ENCODE measurements at regions not wholly inside any gene's neighbourhood (a gene's known extent, or its start where the extent isn't known, plus 50 kb on each side); places are given as distances from the start of the nearest gene placed in this dataset.
A peak's percentile ranks its signal among the peaks of the same experiment; 100 is the strongest.
"Not testable (repeated sequence)": the region's sequence is repeated elsewhere in the genome, so short reads cannot be mapped to it uniquely, and the experiment has no call there.

GRCh38 chr5:155512329-155512728 is 498.8 kb downstream of the KIF4B start:
- H3K27me3 Mint-ChIP-seq, result no peaks in the 10 kb centered on the region
- H3K4me3 Mint-ChIP-seq, result no peak overlapping the region
- no peak for DNase-seq
- H3K27ac Mint-ChIP-seq, result no peak overlapping the region
- no peaks in the 10 kb centered on the region for H3K9me3 Mint-ChIP-seq
- no peaks in the 10 kb centered on the region for H3K4me1 Mint-ChIP-seq
- ATAC-seq, result no peak

DNA sequence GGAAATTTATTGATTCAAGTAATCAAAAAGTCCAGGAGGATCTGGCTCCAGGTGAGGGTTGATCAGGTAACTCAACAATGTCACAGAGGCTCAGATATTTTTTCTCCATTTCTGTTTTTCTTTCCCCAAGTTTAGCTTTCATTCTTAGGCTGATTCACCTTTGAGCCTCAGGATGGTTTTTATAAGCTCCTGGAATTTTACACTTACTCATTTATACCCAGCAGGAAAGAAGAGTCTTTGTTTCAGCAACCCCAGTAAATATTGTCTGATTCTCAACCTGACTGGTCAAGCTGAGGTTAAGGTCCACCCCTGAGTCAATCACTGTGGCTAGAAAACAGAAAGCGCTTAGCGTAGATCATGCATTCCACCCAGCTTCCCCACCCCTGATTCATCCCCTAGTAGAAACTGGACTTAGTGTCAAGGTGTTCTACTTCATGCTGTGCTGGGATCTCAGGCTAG is 500.6 kb downstream of the KIF4B start:
- Mint-ChIP-seq H3K27me3 (no peaks in the 10 kb centered on the region), H3K27ac (no peak overlapping the region), H3K9me3 (no peaks in the 10 kb centered on the region), H3K4me1 (no peaks in the 10 kb centered on the region), H3K4me3 (no peak overlapping the region)
- DNase-seq (no peak), ATAC-seq (no peak)

DNA sequence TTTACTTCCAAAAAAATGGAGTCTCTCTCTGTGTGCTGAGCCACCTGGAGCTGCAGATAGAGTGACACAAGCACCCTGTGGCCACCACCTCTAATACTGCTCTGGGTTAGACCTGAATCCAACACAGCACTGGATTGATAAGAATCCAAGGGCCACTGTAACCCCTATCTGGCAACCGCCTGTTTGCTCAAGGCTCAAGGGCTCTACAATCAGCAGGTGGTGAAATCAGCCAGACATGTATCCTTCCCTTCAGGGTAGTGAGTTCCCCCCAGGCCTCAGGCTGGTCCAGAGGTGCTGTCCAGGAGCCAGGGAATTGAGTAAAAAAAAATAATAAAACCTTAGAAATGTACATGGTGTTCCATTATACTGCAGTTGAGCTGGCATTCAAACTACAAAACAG is 509.0 kb downstream of the KIF4B start:
- DNase-seq, result no peak
- ATAC-seq, result no peak
- H3K27ac Mint-ChIP-seq, result no peak overlapping the region
- H3K4me3 Mint-ChIP-seq, result no peak overlapping the region
- no peaks in the 10 kb centered on the region for H3K27me3 Mint-ChIP-seq
- H3K4me1 Mint-ChIP-seq, result no peaks in the 10 kb centered on the region
- no peaks in the 10 kb centered on the region for H3K9me3 Mint-ChIP-seq

DNA sequence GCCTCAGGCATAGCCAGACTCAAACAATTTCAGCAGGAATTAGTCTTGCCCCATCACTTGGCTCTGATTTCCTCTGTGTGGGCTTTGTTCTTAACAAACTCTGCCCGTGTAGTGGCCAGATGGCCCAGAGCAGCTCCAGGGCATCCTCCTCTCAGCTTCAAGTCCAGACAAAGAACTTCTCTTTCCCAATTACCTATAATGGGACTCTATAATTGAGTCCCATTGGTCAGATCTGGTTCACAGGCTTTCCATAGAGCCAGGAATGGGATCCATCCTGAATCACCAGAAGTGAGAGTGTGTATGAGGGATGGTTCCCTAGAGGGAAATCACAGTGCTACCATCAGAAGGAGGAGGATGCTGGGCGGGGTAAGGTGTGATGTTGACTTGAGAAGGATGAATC is 515.8 kb downstream of the KIF4B start:
- no peak overlapping the region for H3K27ac Mint-ChIP-seq
- H3K27me3 Mint-ChIP-seq, result peaks cover 7% of the 10 kb centered on the region
- H3K4me1 Mint-ChIP-seq, result no peaks in the 10 kb centered on the region
- no peak overlapping the region for H3K4me3 Mint-ChIP-seq
- no peaks in the 10 kb centered on the region for H3K9me3 Mint-ChIP-seq
- no peak for ATAC-seq
- no peak for DNase-seq

DNA sequence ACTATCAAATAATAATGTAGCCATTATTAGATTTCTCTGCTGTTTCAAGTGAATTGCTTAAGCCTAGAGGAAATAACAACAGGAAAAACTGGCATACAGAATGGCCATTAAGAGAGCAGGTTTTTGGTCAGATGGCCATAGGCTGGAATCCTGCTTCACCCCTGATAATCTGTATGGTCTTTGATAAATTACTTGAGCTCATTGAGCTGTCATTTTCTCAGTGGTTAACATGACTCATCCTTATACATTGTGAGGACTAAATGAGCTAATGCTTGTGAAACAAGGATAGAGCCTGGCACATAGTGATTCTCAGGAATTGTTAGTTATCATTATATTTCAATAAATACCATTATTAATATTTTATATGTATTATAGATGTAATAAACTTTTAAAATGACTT is 516.5 kb downstream of the KIF4B start:
- Mint-ChIP-seq H3K4me3 (no peak overlapping the region), H3K27ac (no peak overlapping the region), H3K4me1 (no peaks in the 10 kb centered on the region), H3K27me3 (peaks cover 7% of the 10 kb centered on the region), H3K9me3 (no peaks in the 10 kb centered on the region)
- no peak for ATAC-seq
- no peak for DNase-seq

DNA sequence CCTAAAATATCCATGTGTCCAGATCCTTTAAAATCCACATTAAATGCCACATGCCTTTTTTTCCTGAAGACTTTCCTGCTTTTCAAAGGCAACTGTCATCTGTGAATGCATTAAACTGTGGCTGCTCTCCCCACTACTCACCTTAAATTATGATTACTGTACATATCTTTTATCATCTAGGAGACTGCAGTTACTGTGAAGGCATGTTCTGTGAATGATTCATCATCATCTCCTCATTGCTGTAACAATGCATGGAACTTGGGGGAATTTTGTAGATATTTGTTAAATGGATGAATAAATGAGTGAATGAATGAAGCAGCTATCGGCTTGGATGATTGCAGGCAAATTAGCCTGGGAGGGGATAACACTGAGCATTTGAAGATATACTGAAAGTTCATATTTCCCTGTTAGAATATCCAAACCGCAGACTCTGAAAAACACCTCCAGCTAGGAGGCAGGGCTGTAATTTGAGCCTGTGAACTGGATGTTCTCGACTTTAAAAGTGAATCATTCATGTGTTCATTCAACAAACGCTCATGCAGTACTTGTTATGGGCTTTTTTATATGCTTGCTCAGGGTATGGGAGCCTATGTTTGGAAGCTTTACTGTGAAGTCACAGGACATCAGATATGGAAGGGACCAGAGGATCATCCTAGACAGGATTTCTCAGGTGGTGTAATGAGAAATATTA is 519.2 kb downstream of the KIF4B start:
- DNase-seq (no peak), ATAC-seq (no peak)
- Mint-ChIP-seq H3K4me1 (no peaks in the 10 kb centered on the region), H3K4me3 (no peak overlapping the region), H3K27ac (no peak overlapping the region), H3K9me3 (no peaks in the 10 kb centered on the region), H3K27me3 (peaks cover 7% of the 10 kb centered on the region)

- H3K9me3 Mint-ChIP-seq, result no peaks in the 10 kb centered on the region
- H3K4me1 Mint-ChIP-seq, result no peaks in the 10 kb centered on the region
- no peak overlapping the region for H3K27ac Mint-ChIP-seq
- ATAC-seq, result no peak
- no peak overlapping the region for H3K4me3 Mint-ChIP-seq
- H3K27me3 Mint-ChIP-seq, result no peaks in the 10 kb centered on the region
- DNase-seq, result no peak
These were observed 526.5 kb downstream of the KIF4B start for GRCh38 chr5:155540000-155540595.

DNA sequence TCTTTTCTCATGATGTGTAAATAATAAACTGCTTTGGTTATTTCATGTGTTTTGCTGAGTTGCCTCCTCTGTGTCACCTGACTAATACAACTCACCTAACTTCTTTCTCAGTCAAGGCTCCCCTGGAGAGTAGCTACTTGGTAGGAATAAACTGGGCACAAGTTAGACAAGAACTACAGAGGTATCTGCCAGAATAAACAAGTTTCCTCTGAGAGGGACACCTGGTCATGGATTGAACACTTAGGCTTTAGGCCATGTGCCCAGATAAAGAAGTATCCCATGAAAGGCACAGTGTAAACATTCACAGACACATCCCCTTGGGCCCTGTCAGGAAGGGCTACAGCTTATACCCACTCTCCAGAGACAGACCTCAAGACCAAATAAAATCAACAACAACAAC is 532.5 kb downstream of the KIF4B start:
- no peaks in the 10 kb centered on the region for H3K4me1 Mint-ChIP-seq
- H3K4me3 Mint-ChIP-seq, result no peak overlapping the region

GRCh38 chr5:155554500-155554899 is 540.9 kb downstream of the KIF4B start:
- DNase-seq, result no peak
- H3K9me3 Mint-ChIP-seq, result peaks cover 10 to 16% of the 10 kb centered on the region in 2 donors
- H3K27me3 Mint-ChIP-seq, result peaks cover 16% of the 10 kb centered on the region
- no peaks in the 10 kb centered on the region for H3K4me1 Mint-ChIP-seq
- no peak overlapping the region for H3K27ac Mint-ChIP-seq
- ATAC-seq, result no peak
- H3K4me3 Mint-ChIP-seq, result no peak overlapping the region

More for the DNA sequence above, 532.5 kb downstream of the KIF4B start:
- no peak for DNase-seq
- peaks cover 10 to 11% of the 10 kb centered on the region in 2 donors for H3K9me3 Mint-ChIP-seq
- ATAC-seq, result no peak
- no peak overlapping the region for H3K27ac Mint-ChIP-seq
- no peaks in the 10 kb centered on the region for H3K27me3 Mint-ChIP-seq

DNA sequence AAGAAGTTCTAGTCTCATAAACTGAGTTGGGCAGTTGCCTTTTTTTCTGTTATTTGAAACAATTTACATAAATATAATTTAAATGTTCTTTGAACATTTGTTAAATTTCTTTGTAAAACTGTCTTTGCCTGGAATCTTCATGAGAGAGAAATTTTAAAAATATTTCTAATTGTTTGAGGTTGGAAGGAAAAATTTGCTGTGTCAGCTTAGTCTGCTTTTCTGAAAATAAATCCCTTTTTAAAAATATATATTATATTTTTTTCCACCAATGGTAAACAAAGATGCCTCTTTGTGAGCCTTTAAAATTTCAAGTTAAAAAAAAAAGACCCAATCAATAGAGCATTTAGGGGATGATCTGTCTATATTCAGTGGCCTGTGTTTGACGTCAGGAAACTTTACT is 542.7 kb downstream of the KIF4B start:
- H3K27me3 Mint-ChIP-seq, result peaks cover 16% of the 10 kb centered on the region

GRCh38 chr5:155556700-155557099 is 543.1 kb downstream of the KIF4B start:
- H3K4me3 Mint-ChIP-seq, result no peak overlapping the region
- H3K27ac Mint-ChIP-seq, result no peak overlapping the region
- ATAC-seq (no peak), DNase-seq (no peak)
- H3K4me1 Mint-ChIP-seq, result no peaks in the 10 kb centered on the region
- peaks cover 16% of the 10 kb centered on the region for H3K27me3 Mint-ChIP-seq
- H3K9me3 Mint-ChIP-seq, result peaks cover 0 to 6% of the 10 kb centered on the region in 2 donors

More for the DNA sequence above, 542.7 kb downstream of the KIF4B start:
- DNase-seq (no peak), ATAC-seq (no peak)
- H3K4me1 Mint-ChIP-seq, result no peaks in the 10 kb centered on the region
- peaks cover 0 to 6% of the 10 kb centered on the region in 2 donors for H3K9me3 Mint-ChIP-seq
- H3K27ac Mint-ChIP-seq, result no peak overlapping the region
- no peak overlapping the region for H3K4me3 Mint-ChIP-seq

DNA sequence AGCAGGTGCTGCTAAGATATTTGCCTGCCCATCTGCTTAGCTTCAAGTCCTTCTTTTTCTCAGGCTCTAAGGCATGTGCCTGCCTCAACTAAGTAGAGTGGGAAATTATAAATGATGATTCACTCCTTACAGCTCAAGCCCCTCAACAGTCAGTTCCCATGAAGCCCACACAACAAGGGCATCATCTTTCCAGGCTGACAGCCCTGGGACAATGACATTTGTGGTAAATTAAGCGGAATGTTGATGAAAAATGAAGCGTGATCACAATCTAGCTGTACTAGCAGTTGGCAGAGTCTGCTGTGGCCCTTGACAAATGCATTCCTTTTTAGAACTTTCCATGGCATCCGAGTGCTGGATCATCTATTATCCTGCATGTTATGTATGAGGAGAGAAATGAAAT is 548.6 kb downstream of the KIF4B start:
- Mint-ChIP-seq H3K27me3 (peaks cover 16% of the 10 kb centered on the region), H3K4me3 (no peak overlapping the region), H3K4me1 (no peaks in the 10 kb centered on the region), H3K9me3 (peaks cover 0 to 14% of the 10 kb centered on the region in 2 donors), H3K27ac (no peak overlapping the region)
- ATAC-seq (no peak), DNase-seq (no peak)

DNA sequence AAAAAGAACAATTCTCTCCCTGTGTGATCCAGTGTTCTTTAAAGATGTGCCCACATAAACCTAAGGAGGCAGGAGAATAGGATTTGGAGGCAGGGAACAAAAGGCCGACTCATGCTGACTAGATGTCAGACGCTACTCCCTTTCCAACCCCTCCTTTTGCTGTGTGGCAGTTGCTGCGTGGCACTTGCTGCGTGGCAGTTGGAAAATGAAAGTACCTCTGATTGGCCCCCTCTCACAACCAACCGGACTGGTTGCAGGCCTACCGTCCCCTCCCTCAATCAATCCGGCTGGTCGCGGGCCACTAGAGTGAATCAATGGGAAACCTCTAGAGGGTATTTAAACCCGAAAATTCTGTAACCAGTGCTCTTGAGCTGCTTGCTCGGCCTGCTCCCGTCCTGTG is 551.0 kb downstream of the KIF4B start:
- Mint-ChIP-seq H3K4me3 (no peak overlapping the region), H3K27me3 (no peaks in the 10 kb centered on the region), H3K27ac (no peak overlapping the region), H3K4me1 (no peaks in the 10 kb centered on the region), H3K9me3 (peaks cover 4 to 14% of the 10 kb centered on the region in 2 donors)
- no peak for ATAC-seq
- no peak for DNase-seq

DNA sequence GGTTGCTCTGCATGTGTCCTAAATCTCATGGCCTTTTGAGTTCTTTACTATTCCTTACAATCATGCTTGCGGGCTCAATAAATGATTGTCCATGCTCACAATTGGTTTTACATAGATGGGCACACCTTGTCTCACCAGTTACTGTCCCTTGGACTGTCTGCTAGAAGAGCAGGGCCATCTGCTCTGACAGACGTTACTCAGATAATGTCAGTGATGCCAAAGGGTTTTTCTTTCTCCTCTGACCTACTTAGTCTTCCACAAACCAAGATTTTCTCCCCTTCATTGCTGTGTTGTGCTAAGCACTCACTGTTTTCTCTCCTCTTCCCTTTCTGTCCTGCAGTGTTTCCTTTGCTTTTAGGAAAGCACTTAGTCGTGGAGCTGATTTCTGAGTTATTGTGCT is 562.3 kb downstream of the KIF4B start:
- ATAC-seq, result no peak
- no peaks in the 10 kb centered on the region for H3K4me1 Mint-ChIP-seq
- H3K9me3 Mint-ChIP-seq, result peaks cover 0 to 12% of the 10 kb centered on the region in 2 donors
- peaks cover 6% of the 10 kb centered on the region for H3K27me3 Mint-ChIP-seq
- no peak for DNase-seq
- H3K27ac Mint-ChIP-seq, result peak overlapping the region in 1 of 2 donors; percentile 4
- H3K4me3 Mint-ChIP-seq, result no peak overlapping the region

DNA sequence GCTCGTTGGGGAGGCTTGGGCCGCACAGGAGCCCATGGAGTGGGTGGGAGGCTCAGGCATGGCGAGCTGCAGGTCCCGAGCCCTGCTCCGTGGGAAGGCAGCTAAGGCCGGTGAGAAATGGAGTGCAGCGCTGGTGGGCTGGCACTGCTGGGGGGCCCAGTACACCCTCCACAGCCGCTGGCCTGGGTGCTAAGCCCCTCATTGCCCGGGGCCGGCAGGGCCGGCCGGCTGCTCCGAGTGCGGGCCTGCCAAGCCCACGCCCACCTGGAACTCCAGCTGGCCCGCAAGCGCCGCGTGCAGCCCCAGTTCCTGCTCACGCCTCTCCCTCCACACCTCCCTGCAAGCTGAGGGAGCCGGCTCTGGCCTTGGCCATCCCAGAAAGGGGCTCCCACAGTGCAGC is 573.3 kb downstream of the KIF4B start:
- not testable (repeated sequence) for DNase-seq, H3K4me1 Mint-ChIP-seq, H3K27ac Mint-ChIP-seq, ATAC-seq, H3K9me3 Mint-ChIP-seq, H3K4me3 Mint-ChIP-seq, H3K27me3 Mint-ChIP-seq

DNA sequence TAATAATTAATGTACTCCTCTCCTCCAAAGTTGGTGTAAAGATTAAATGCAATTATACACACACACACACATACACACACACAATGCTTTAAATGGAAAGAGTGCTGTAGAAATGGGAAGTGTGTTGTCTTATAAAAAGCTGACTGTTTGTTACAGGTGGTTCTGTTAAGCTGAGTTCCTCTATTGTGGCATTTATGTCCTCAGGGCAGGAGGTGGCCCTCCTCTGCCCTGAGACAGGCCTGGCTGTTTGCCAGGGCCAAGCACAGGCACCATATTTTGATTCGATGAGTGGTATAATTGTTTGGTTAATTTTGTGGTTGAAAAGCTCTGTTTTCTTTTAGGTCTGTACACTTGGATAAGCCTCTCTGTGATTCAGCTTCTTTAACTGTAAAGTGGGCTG is 573.9 kb downstream of the KIF4B start:
- ATAC-seq (no peak), DNase-seq (no peak)
- H3K9me3 Mint-ChIP-seq, result no peaks in the 10 kb centered on the region
- no peaks in the 10 kb centered on the region for H3K4me1 Mint-ChIP-seq
- H3K27me3 Mint-ChIP-seq, result peaks cover 7% of the 10 kb centered on the region
- no peak overlapping the region for H3K4me3 Mint-ChIP-seq
- no peak overlapping the region for H3K27ac Mint-ChIP-seq

GRCh38 chr5:155591273-155591672 is 577.7 kb downstream of the KIF4B start:
- DNase-seq, result no peak
- H3K4me1 Mint-ChIP-seq, result no peaks in the 10 kb centered on the region
- no peak overlapping the region for H3K27ac Mint-ChIP-seq
- peaks cover 14% of the 10 kb centered on the region for H3K27me3 Mint-ChIP-seq
- no peak for ATAC-seq
- H3K9me3 Mint-ChIP-seq, result no peaks in the 10 kb centered on the region
- H3K4me3 Mint-ChIP-seq, result no peak overlapping the region

Measured in stimulated activated naive CD8-positive, alpha-beta T cell treated with anti-CD3 and anti-CD28 coated beads, Interleukin-15, amount 100 ng/mL, for 72 hours (primary cell).